Prostate gland (tissue), 2 donors: ENCODE measurements at regions not wholly inside any gene's neighbourhood (a gene's known extent, or its start where the extent isn't known, plus 50 kb on each side); places are given as distances from the start of the nearest gene placed in this dataset.

ENCODE experiments used
- POLR2A ChIP-seq: fragments of 450-650 bp; IDR thresholded peaks from one replicate; pipeline ENCODE4 v1.6.1; 2016; ENCODE audit warnings: antibody characterized with exemption, mild to moderate bottlenecking
- TF ChIP-seq, protein P1 (sequence below), 4 experiments: fragments of 200-600 bp in 2 of 4; fragments of 450-650 bp in 2 of 4; sonication (generic) in 2 of 4; IDR thresholded peaks; 1 replicate in 3 of 4; 2 replicates in 1 of 4; pipeline ENCODE4 v1.5.1; 2016 to 2019; ENCODE audit warnings: antibody characterized with exemption in 4 of 4, mild to moderate bottlenecking in 2 of 4, moderate library complexity in 2 of 4

GRCh38 chr17:56653877-56654276, 60.4 kb downstream of the NOG start:
- TF ChIP-seq, protein P1, sequence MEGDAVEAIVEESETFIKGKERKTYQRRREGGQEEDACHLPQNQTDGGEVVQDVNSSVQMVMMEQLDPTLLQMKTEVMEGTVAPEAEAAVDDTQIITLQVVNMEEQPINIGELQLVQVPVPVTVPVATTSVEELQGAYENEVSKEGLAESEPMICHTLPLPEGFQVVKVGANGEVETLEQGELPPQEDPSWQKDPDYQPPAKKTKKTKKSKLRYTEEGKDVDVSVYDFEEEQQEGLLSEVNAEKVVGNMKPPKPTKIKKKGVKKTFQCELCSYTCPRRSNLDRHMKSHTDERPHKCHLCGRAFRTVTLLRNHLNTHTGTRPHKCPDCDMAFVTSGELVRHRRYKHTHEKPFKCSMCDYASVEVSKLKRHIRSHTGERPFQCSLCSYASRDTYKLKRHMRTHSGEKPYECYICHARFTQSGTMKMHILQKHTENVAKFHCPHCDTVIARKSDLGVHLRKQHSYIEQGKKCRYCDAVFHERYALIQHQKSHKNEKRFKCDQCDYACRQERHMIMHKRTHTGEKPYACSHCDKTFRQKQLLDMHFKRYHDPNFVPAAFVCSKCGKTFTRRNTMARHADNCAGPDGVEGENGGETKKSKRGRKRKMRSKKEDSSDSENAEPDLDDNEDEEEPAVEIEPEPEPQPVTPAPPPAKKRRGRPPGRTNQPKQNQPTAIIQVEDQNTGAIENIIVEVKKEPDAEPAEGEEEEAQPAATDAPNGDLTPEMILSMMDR (IDR thresholded peaks at IDR 0.05), result peak in 2 of 4 experiments; percentile 33 to 36
- TF ChIP-seq POLR2A, result no peak
